ENCODE measurements at regions not wholly inside any gene's neighbourhood (a gene's known extent, or its start where the extent isn't known, plus 50 kb on each side); places are given as distances from the start of the nearest gene placed in this dataset.

DNA sequence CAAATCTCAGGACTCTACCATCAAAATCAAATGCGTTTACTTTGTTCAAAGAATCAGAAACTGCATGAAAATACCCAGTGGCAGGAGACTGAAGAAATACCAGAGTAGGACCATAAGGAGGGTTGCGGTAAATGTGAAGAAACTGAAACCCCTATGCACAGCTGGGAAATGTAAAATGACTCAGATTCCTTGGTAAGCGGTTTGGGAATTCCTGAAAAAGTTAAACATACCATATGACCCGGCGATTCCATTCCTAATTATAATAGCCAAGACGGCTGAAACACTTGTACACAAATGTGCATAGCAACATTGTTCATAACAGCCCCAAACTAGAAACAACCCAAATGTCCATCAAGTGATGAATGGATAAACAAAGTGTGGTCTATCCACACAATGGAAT, 114.1 kb upstream of the GRAMD1B start:
- DNase-seq (ENCODE audit: low read depth in 2 of 2): peak; percentile 27 to 35
- Histone ChIP-seq H3K79me2 (ENCODE audit: control insufficient read depth, insufficient read depth, low read length) (no peaks in the 10 kb centered on the region), H3K4me2 (ENCODE audit: extremely low read depth, insufficient read depth, low read length) (no peak overlapping the region), H3K27me3 (ENCODE audit: control insufficient read depth, insufficient read depth, low read length) (no peaks in the 10 kb centered on the region), H2AFZ (ENCODE audit: low read length) (no peak overlapping the region), H3K4me3 (replicated peaks in 1 of 4; ENCODE audit: control extremely low read depth in 1 of 4, insufficient read depth in 1 of 4, low read depth in 3 of 4, low read length in 4 of 4) (no peak overlapping the region), H3K4me1 (ENCODE audit: control insufficient read depth, extremely low read depth, insufficient read depth, low read length) (no peaks in the 10 kb centered on the region), H3K36me3 (ENCODE audit: control insufficient read depth, insufficient read depth, low read length) (no peaks in the 10 kb centered on the region), H4K20me1 (ENCODE audit: control insufficient read depth, extremely low read depth, insufficient read depth, low read length) (no peaks in the 10 kb centered on the region), H3K9ac (ENCODE audit: insufficient read depth, low read length) (no peak overlapping the region), H3K9me3 (ENCODE audit: control insufficient read depth, insufficient read depth, low read depth, low read length) (no peaks in the 10 kb centered on the region), H3K27ac (ENCODE audit: insufficient read depth, low read length) (no peak overlapping the region)
- TF ChIP-seq CTCF (conservative IDR thresholded peaks at IDR 0.05 in 1 of 2, IDR thresholded peaks at IDR 0.05 in 1 of 2; ENCODE audit: low read depth in 1 of 2, low read length in 2 of 2): no peak
- TF ChIP-seq EZH2 (IDR thresholded peaks at IDR 0.05; ENCODE audit: low read length, missing control alignments): no peak

DNA sequence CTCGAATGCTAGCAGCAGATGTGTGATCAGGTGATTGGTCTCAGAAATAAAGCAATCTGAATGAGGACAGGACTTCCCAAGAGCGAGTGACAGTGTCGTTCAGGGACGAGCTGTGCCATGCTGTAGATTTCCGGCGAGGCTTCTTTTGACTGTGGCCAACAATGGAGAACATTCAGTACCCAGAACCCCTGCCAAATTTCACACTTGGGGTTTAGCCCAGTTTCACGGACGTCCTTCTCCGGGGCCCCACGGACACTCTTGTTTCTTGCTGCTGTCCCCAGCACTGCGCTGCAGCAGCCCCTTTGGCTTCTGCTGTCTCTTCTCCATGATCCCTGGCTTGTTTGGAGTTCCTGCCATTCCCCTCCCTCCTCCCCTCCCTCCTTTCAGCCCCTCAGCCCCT, 115.1 kb upstream of the GRAMD1B start:
- H3K36me3 ChIP-seq (ENCODE audit: control insufficient read depth, insufficient read depth, low read length): no peaks in the 10 kb centered on the region
- no peaks in the 10 kb centered on the region for H3K9me3 ChIP-seq (ENCODE audit: control insufficient read depth, insufficient read depth, low read depth, low read length)
- no peak for DNase-seq (ENCODE audit: low read depth in 2 of 2)
- no peak overlapping the region for H3K4me3 ChIP-seq (replicated peaks in 1 of 4; ENCODE audit: control extremely low read depth in 1 of 4, insufficient read depth in 1 of 4, low read depth in 3 of 4, low read length in 4 of 4)
- H4K20me1 ChIP-seq (ENCODE audit: control insufficient read depth, extremely low read depth, insufficient read depth, low read length): no peaks in the 10 kb centered on the region
- no peak overlapping the region for H3K27ac ChIP-seq (ENCODE audit: insufficient read depth, low read length)
- no peaks in the 10 kb centered on the region for H3K79me2 ChIP-seq (ENCODE audit: control insufficient read depth, insufficient read depth, low read length)
- H2AFZ ChIP-seq (ENCODE audit: low read length): no peak overlapping the region
- no peak overlapping the region for H3K9ac ChIP-seq (ENCODE audit: insufficient read depth, low read length)
- H3K4me2 ChIP-seq (ENCODE audit: extremely low read depth, insufficient read depth, low read length): no peak overlapping the region
- H3K27me3 ChIP-seq (ENCODE audit: control insufficient read depth, insufficient read depth, low read length): no peaks in the 10 kb centered on the region
- H3K4me1 ChIP-seq (ENCODE audit: control insufficient read depth, extremely low read depth, insufficient read depth, low read length): no peaks in the 10 kb centered on the region
- TF ChIP-seq CTCF (conservative IDR thresholded peaks at IDR 0.05 in 1 of 2, IDR thresholded peaks at IDR 0.05 in 1 of 2; ENCODE audit: low read depth in 1 of 2, low read length in 2 of 2): no peak
- no peak for TF ChIP-seq EZH2 (IDR thresholded peaks at IDR 0.05; ENCODE audit: low read length, missing control alignments)

DNA sequence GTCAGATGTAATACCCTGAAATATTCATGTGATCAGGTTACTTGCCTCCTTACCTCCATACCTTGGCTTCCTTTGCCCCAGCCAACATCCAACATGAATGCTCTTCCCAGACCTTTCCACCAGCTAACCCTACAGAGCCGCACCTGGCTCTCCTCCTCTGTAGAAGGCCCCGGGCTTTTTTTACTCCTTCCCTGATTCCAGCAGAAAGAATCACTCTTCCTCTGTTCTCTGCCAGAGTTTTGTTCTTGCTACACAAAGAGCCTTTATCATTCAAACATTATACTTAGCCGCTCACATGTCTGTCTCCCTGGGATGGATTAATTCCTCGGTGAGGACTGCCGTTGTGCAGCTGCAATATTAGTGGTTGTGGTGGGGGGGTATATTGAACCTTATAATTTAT, 116.8 kb upstream of the GRAMD1B start:
- TF ChIP-seq CTCF (conservative IDR thresholded peaks at IDR 0.05 in 1 of 2, IDR thresholded peaks at IDR 0.05 in 1 of 2; ENCODE audit: low read depth in 1 of 2, low read length in 2 of 2) (no peak), EZH2 (IDR thresholded peaks at IDR 0.05; ENCODE audit: low read length, missing control alignments) (no peak)
- Histone ChIP-seq H3K27me3 (ENCODE audit: control insufficient read depth, insufficient read depth, low read length) (no peaks in the 10 kb centered on the region), H3K79me2 (ENCODE audit: control insufficient read depth, insufficient read depth, low read length) (no peaks in the 10 kb centered on the region), H4K20me1 (ENCODE audit: control insufficient read depth, extremely low read depth, insufficient read depth, low read length) (no peaks in the 10 kb centered on the region), H3K9me3 (ENCODE audit: control insufficient read depth, insufficient read depth, low read depth, low read length) (no peaks in the 10 kb centered on the region), H3K36me3 (ENCODE audit: control insufficient read depth, insufficient read depth, low read length) (no peaks in the 10 kb centered on the region), H2AFZ (ENCODE audit: low read length) (no peak overlapping the region), H3K9ac (ENCODE audit: insufficient read depth, low read length) (no peak overlapping the region), H3K27ac (ENCODE audit: insufficient read depth, low read length) (no peak overlapping the region), H3K4me3 (replicated peaks in 1 of 4; ENCODE audit: control extremely low read depth in 1 of 4, insufficient read depth in 1 of 4, low read depth in 3 of 4, low read length in 4 of 4) (no peak overlapping the region), H3K4me1 (ENCODE audit: control insufficient read depth, extremely low read depth, insufficient read depth, low read length) (no peaks in the 10 kb centered on the region), H3K4me2 (ENCODE audit: extremely low read depth, insufficient read depth, low read length) (no peak overlapping the region)
- no peak for DNase-seq (ENCODE audit: low read depth in 2 of 2)

All from fibroblast of lung (primary cell).